Transverse colon (tissue), 4 donors: ENCODE measurements at regions not wholly inside any gene's neighbourhood (a gene's known extent, or its start where the extent isn't known, plus 50 kb on each side); places are given as distances from the start of the nearest gene placed in this dataset.

ENCODE experiments used
- DNase-seq: peaks from one replicate; pipeline ENCODE4 v3.0.0-alpha.2; 2019
- H3K27ac ChIP-seq, 4 donors: fragments of 200-600 bp; sonication (generic); 2 replicates each; pipeline ENCODE4 v1.5.1; 2016 to 2018; ENCODE audit warnings: inconsistent platforms in 4 of 4
- H3K27me3 ChIP-seq: fragments of 200-600 bp; sonication (generic); 2 replicates; pipeline ENCODE4 v1.5.1; 2017; ENCODE audit warnings: inconsistent platforms
- H3K36me3 ChIP-seq, 4 donors: fragments of 200-600 bp; sonication (generic); 2 replicates each; pipeline ENCODE4 v1.5.1; 2017 to 2019; ENCODE audit warnings: inconsistent platforms in 4 of 4
- H3K4me1 ChIP-seq, 4 donors: fragments of 200-600 bp; sonication (generic); 2 replicates each; pipeline ENCODE4 v1.5.1; 2017 to 2020; ENCODE audit warnings: inconsistent platforms in 4 of 4
- H3K4me3 ChIP-seq, 4 donors: fragments of 200-600 bp; sonication (generic); 1 replicate in 1 of 4; 2 replicates in 3 of 4; pipeline versions ENCODE4 v1.5.1 to v1.6.1; 2017 to 2019; ENCODE audit warnings: inconsistent platforms in 4 of 4
- H3K9me3 ChIP-seq, 2 donors: fragments of 200-600 bp; sonication (generic); 2 replicates each; pipeline ENCODE4 v1.5.1; 2017 to 2019; ENCODE audit warnings: inconsistent platforms in 2 of 2
- CTCF ChIP-seq, 5 experiments: fragments of 200-600 bp in 3 of 5; fragments of 450-650 bp in 2 of 5; sonication (generic) in 3 of 5; IDR thresholded peaks; 1 replicate in 2 of 5; 2 replicates in 3 of 5; pipeline ENCODE4 v1.5.1; 2016 to 2017; ENCODE audit warnings: antibody characterized with exemption in 5 of 5, inconsistent platforms in 3 of 5, mild to moderate bottlenecking in 2 of 5, moderate library complexity in 1 of 5
- EP300 ChIP-seq: sonication (generic); formaldehyde crosslinking; IDR thresholded peaks from one replicate; pipeline ENCODE4 v1.6.1; 2017; ENCODE audit warnings: antibody characterized with exemption, low read depth
- POLR2A ChIP-seq: fragments of 450-650 bp; IDR thresholded peaks from one replicate; pipeline ENCODE4 v1.6.1; 2016; ENCODE audit warnings: antibody characterized with exemption, mild to moderate bottlenecking, moderate library complexity
- POLR2AphosphoS5 ChIP-seq, 3 donors: sonication (generic); formaldehyde crosslinking; IDR thresholded peaks; one replicate each; pipeline ENCODE4 v1.6.1; 2016; ENCODE audit warnings: antibody characterized with exemption in 3 of 3
- WGBS, 2 donors: methylation state at CpG; one replicate each; pipeline ENCODE4 v1.1.5; 2018; ENCODE audit warnings: low coverage in 1 of 2; 5-methylcytosine and 5-hydroxymethylcytosine counted together
- in situ Hi-C, 4 donors: fragments of 200-750 bp; cut with MboI; loops; one replicate each; pipeline versions ENCODE4 v1.15.0 to v1.15.1; 2017; ENCODE audit warnings: low sequenced_read_pairs in 3 of 4, low pct_ligation_motif_present in 1 of 4, low pct_unique_long_range_greater_than_20kb in 1 of 4
- intact Hi-C: fragments of 100-400 bp; cut with DNase I; formaldehyde crosslinking; loops from one replicate; pipeline ENCODE4 v1.15.1; 2023; ENCODE audit warnings: low total_unique reads

GRCh38 chr14:77985211-77985615 lies 185.0 kb upstream of the NRXN3 start:
- DNase-seq, result no peak
- H3K27ac ChIP-seq, result no peak overlapping the region
- in situ Hi-C loops, result no loop called here
- no peaks in the 10 kb centered on the region for H3K36me3 ChIP-seq
- no peaks in the 10 kb centered on the region for H3K9me3 ChIP-seq
- peaks cover 0 to 6% (median 5%) of the 10 kb centered on the region in 4 donors for H3K4me1 ChIP-seq
- H3K27me3 ChIP-seq, result peaks cover 10% of the 10 kb centered on the region
- WGBS, 2 donors, result 64% methylated on average over 5 of the region's 5 CpGs; no CpG with 5 or more reads in 1 of the 2 donors
- TF ChIP-seq POLR2A (no peak), CTCF (IDR thresholded peaks at IDR 0.05) (no peak), POLR2AphosphoS5 (IDR thresholded peaks at IDR 0.05) (no peak), EP300 (no peak)
- intact Hi-C loops, result no loop called here
- no peak overlapping the region for H3K4me3 ChIP-seq

GRCh38 chr14:77986773-77987172 lies 183.4 kb upstream of the NRXN3 start:
- Histone ChIP-seq H3K27me3 (no peaks in the 10 kb centered on the region), H3K27ac (no peak overlapping the region), H3K4me3 (no peak overlapping the region), H3K9me3 (no peaks in the 10 kb centered on the region), H3K36me3 (no peaks in the 10 kb centered on the region), H3K4me1 (no peaks in the 10 kb centered on the region)
- in situ Hi-C loops (no loop called here), intact Hi-C loops (no loop called here)
- 89 to 100% methylated on average over 1 of the region's 1 CpG for WGBS, 2 donors
- TF ChIP-seq CTCF (IDR thresholded peaks at IDR 0.05), result no peak
- TF ChIP-seq POLR2A, result no peak
- TF ChIP-seq EP300, result no peak
- TF ChIP-seq POLR2AphosphoS5 (IDR thresholded peaks at IDR 0.05), result no peak
- no peak for DNase-seq

- Histone ChIP-seq H3K27ac (peak overlapping the region in 2 of 4 donors; percentile 20 to 25), H3K4me1 (no peaks in the 10 kb centered on the region), H3K9me3 (no peaks in the 10 kb centered on the region), H3K27me3 (no peaks in the 10 kb centered on the region), H3K4me3 (no peak overlapping the region), H3K36me3 (no peaks in the 10 kb centered on the region)
- intact Hi-C loops, result no loop called here
- in situ Hi-C loops, result no loop called here
- WGBS, 2 donors, result 63 to 64% methylated on average over 6 to 7 of the region's 7 CpGs
- no peak for DNase-seq
- TF ChIP-seq EP300, result no peak
Measured at GRCh38 chr14:77988096-77988870, 181.9 kb upstream of the NRXN3 start.

GRCh38 chr14:77988970-77989369 lies 181.2 kb upstream of the NRXN3 start:
- TF ChIP-seq POLR2A (no peak), CTCF (IDR thresholded peaks at IDR 0.05) (no peak), POLR2AphosphoS5 (IDR thresholded peaks at IDR 0.05) (no peak)
- WGBS, 2 donors, result 70 to 100% methylated on average over 1 to 2 of the region's 2 CpGs
- no peaks in the 10 kb centered on the region for H3K4me1 ChIP-seq
- H3K27ac ChIP-seq, result peak overlapping the region in 3 of 4 donors; percentile 15 to 25 (median 20)
- no peaks in the 10 kb centered on the region for H3K9me3 ChIP-seq
- no peak overlapping the region for H3K4me3 ChIP-seq
- no peaks in the 10 kb centered on the region for H3K36me3 ChIP-seq
- no peak for DNase-seq
- intact Hi-C loops, result no loop called here
- no peaks in the 10 kb centered on the region for H3K27me3 ChIP-seq
- in situ Hi-C loops, result no loop called here
